HL-60 (cell line): ENCODE measurements at regions not wholly inside any gene's neighbourhood (a gene's known extent, or its start where the extent isn't known, plus 50 kb on each side); places are given as distances from the start of the nearest gene placed in this dataset.

ENCODE experiments used
- DNase-seq, 2 experiments: peaks; one replicate each; pipeline ENCODE4 v3.0.0-alpha.2; 2010 to 2020; ENCODE audit warnings: low read depth in 1 of 2, low spot score in 1 of 2
- H3K27ac ChIP-seq: fragments of 250-450 bp; sonication (Bioruptor Pico); replicated peaks from 2 replicates; pipeline ENCODE4 v1.5.1; 2020; ENCODE audit warnings: mild to moderate bottlenecking, moderate library complexity
- H3K27me3 ChIP-seq: fragments of 250-450 bp; sonication (Bioruptor Pico); 2 replicates; pipeline ENCODE4 v1.5.1; 2021; ENCODE audit warnings: mild to moderate bottlenecking, moderate library complexity; ENCODE audit not compliant: insufficient read depth, poor library complexity, severe bottlenecking
- H3K4me3 ChIP-seq: replicated peaks from 2 replicates; pipeline ENCODE4 v1.5.1; 2011; ENCODE audit warnings: mild to moderate bottlenecking, control low read depth, low read length; ENCODE audit not compliant: insufficient read depth
- CTCF ChIP-seq: IDR thresholded peaks from one replicate; pipeline ENCODE4 v1.5.1; 2011; ENCODE audit warnings: low read length, control low read depth, inconsistent platforms; ENCODE audit not compliant: insufficient read depth
- GABPA ChIP-seq: IDR thresholded peaks from 2 replicates; pipeline ENCODE4 v1.6.1; 2012; ENCODE audit warnings: low read depth
- POLR2AphosphoS5 ChIP-seq: IDR thresholded peaks from 2 replicates; pipeline ENCODE4 v1.6.1; 2012; ENCODE audit warnings: low read depth
- REST ChIP-seq: IDR thresholded peaks from 2 replicates; pipeline ENCODE4 v1.6.1; 2012; ENCODE audit warnings: low read depth; ENCODE audit not compliant: insufficient replicate concordance
- SPI1 ChIP-seq: IDR thresholded peaks from 2 replicates; pipeline ENCODE4 v1.6.1; 2012; ENCODE audit warnings: low read depth, mild to moderate bottlenecking, borderline replicate concordance

- Histone ChIP-seq H3K4me3 (no peak overlapping the region), H3K27ac (no peak overlapping the region), H3K27me3 (no peaks in the 10 kb centered on the region)
- no peak for TF ChIP-seq SPI1
- no peak for TF ChIP-seq POLR2AphosphoS5
- no peak for TF ChIP-seq REST
- TF ChIP-seq CTCF: no peak
- no peak for TF ChIP-seq GABPA
- no peak for DNase-seq
Measured at GRCh38 chr18:41569867-41570266, 385.2 kb upstream of the PIK3C3 start.

- Histone ChIP-seq H3K27ac (no peak overlapping the region), H3K27me3 (peaks cover 3% of the 10 kb centered on the region), H3K4me3 (no peak overlapping the region)
- TF ChIP-seq REST (no peak), CTCF (no peak), GABPA (no peak)
- DNase-seq: no peak
Measured at GRCh38 chr18:41561961-41562360, 393.1 kb upstream of the PIK3C3 start.

- Histone ChIP-seq H3K4me3 (no peak overlapping the region), H3K27me3 (peaks cover 3% of the 10 kb centered on the region), H3K27ac (no peak overlapping the region)
- DNase-seq: no peak
- no peak for TF ChIP-seq REST
Measured at GRCh38 chr18:41558715-41559114, 396.3 kb upstream of the PIK3C3 start.

GRCh38 chr18:41553716-41554115, 401.3 kb upstream of the PIK3C3 start:
- H3K4me3 ChIP-seq: no peak overlapping the region
- no peak for DNase-seq

More at GRCh38 chr18:41553716-41554115, 401.3 kb upstream of the PIK3C3 start:
- Histone ChIP-seq H3K27ac (no peak overlapping the region), H3K27me3 (no peaks in the 10 kb centered on the region)
- TF ChIP-seq CTCF (no peak), REST (no peak), SPI1 (no peak), GABPA (no peak), POLR2AphosphoS5 (no peak)
